Retinal pigment epithelial cell (primary cell): ENCODE measurements at regions not wholly inside any gene's neighbourhood (a gene's known extent, or its start where the extent isn't known, plus 50 kb on each side); places are given as distances from the start of the nearest gene placed in this dataset.

Experiments used
- DNase-seq: peaks from one replicate; pipeline ENCODE4 v3.0.0-alpha.2; 2010; ENCODE audit warnings: low read depth
- H3K4me3 ChIP-seq: 2 replicates; pipeline ENCODE4 v1.5.1; 2011; ENCODE audit warnings: mild to moderate bottlenecking, low read length, control low read depth, moderate library complexity
- TF ChIP-seq, protein P1 (sequence below): conservative IDR thresholded peaks from 2 replicates; pipeline ENCODE4 v1.5.1; 2011; ENCODE audit warnings: low read depth, low read length, control low read depth, inconsistent platforms

DNA sequence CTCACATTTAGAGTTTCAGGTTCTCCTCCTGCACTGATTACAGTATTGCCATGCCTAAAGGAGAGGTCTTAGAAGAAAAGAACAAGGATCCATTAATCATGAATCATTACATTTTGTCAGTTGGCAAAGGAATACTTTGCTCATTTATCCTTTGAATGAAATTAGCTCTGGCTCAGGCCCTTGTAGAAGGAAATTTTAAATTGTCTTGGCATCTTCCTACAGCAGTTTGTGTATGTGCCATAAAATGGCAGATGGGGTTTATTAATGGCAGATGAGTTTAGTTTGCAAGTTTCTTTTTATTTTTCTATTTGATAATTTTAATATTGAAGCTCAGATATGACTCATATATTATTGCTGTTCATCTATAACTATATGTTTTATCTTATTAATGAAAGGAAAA is 181.2 kb upstream of the EPHA3 start:
- TF ChIP-seq, protein P1, sequence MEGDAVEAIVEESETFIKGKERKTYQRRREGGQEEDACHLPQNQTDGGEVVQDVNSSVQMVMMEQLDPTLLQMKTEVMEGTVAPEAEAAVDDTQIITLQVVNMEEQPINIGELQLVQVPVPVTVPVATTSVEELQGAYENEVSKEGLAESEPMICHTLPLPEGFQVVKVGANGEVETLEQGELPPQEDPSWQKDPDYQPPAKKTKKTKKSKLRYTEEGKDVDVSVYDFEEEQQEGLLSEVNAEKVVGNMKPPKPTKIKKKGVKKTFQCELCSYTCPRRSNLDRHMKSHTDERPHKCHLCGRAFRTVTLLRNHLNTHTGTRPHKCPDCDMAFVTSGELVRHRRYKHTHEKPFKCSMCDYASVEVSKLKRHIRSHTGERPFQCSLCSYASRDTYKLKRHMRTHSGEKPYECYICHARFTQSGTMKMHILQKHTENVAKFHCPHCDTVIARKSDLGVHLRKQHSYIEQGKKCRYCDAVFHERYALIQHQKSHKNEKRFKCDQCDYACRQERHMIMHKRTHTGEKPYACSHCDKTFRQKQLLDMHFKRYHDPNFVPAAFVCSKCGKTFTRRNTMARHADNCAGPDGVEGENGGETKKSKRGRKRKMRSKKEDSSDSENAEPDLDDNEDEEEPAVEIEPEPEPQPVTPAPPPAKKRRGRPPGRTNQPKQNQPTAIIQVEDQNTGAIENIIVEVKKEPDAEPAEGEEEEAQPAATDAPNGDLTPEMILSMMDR: no peak

DNA sequence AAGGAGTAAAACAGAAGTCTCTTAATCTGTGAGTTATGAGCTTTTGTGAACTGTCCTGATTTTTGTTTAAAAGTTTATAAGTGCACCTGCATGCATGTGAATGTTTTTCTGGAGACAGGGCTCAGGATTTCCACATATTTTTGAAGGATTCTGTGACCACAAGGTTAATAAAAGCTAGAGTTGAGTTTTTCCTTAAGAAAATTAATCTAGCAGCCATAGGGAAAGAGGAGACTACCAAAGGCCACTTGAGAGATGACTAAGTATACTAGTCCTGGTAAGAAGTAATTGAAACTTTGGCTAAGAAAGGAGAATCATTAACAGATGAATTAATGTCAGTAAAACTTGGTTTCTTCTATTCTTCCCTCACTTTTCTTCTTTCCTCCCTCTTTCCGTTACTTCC is 176.8 kb upstream of the EPHA3 start:
- TF ChIP-seq, protein P1: no peak
- DNase-seq: no peak
- no peak overlapping the region for H3K4me3 ChIP-seq

More for the DNA sequence above, 181.2 kb upstream of the EPHA3 start:
- no peak overlapping the region for H3K4me3 ChIP-seq
- DNase-seq: no peak

DNA sequence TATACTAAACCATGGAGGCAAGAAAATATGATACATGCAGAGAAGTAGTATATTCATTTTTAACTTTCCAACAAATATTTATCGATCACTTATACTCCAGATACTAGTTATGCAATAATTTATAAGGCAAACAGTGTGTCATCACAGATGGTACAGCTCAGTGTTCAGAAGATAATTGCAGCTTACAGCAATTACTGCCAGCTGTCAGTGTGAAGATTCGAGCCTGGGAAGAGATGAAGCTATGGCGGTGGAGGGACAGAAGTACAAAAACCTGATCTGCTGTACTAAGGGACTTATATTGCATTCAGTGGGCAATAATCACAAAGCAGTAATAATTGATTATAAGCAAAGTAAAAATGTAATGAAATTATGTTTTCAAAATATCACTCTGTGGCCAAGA is 170.6 kb upstream of the EPHA3 start:
- H3K4me3 ChIP-seq: no peak overlapping the region
- DNase-seq: no peak
- TF ChIP-seq, protein P1: no peak

DNA sequence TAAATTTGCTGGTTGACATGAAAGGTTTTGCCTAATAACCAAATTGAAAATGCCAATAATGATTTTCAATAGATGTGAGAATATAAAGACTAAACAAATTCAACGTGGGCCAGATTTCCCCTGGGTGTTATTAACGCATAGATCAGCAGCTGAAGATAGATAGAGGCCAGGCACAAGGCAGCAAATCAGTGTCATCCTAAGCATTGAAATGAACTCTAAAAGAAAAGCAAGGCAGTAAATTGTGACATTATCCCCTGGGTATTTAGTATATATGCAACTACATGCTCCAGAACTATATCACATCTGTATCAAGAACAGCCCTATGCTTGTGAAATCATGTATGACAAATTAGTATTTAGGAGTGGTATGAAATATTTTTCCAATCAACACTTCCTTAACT is 167.1 kb upstream of the EPHA3 start:
- TF ChIP-seq, protein P1: no peak
- DNase-seq: no peak
- no peak overlapping the region for H3K4me3 ChIP-seq

DNA sequence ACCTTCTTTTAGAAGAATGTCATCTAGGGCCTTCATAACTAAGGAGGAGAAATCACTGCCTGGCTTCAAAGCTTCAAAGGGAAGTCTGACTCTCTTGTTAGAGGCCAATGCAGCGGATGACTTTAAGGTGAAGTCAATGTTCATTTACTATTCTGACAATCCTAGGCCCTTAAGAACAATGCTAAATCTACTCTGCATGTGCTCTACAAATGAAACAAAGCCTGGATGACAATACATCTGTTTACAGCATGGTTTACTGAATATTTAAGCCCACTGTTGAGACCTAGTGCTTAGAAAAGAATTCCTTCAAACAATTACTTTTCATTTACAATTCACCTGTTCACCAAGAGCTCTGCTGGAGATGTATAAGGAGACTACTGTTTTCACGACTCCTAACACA is 160.4 kb upstream of the EPHA3 start:
- DNase-seq: no peak
- TF ChIP-seq, protein P1: no peak
- H3K4me3 ChIP-seq: no peak overlapping the region

DNA sequence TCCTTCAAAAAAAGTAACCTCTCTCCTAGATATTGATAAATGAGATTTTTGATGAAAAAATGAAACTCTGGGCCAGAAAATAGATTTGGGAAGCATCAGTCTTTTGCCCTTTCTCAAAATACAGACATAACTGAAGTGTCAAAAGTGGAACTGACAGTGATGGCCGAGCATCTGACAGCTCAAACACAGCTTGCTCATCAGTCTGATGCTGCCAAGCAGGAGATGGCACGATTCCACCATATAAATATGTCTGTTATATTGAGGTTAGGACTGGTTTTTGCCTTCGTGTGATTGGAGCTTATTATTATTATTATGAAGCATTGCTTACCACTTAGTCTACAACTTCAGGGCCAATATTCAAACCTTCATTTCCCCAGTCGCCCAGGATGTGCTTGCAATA is 152.6 kb upstream of the EPHA3 start:
- DNase-seq: no peak
- TF ChIP-seq, protein P1: no peak
- no peak overlapping the region for H3K4me3 ChIP-seq

DNA sequence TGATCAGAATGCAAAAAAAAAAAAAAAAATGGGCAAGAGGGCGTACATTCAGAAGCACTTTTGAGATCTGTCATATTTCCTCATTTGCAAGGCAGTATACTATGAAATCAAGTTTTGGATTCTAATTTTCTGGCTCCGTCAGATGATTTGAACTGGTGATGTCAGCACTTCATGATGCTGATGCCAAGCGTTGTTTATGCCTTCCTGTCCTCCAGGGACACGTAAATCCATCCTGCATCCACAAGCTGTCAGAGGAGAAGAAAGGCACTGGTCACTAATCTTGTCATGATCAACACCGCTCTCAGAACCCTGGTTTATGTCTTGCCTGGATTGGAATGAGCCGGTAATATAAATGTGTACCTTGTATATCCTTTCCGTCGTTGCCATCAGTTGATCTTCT is 152.1 kb upstream of the EPHA3 start:
- no peak overlapping the region for H3K4me3 ChIP-seq
- TF ChIP-seq, protein P1: no peak
- DNase-seq: no peak
